ENCODE measurements at regions not wholly inside any gene's neighbourhood (a gene's known extent, or its start where the extent isn't known, plus 50 kb on each side); places are given as distances from the start of the nearest gene placed in this dataset.
"Not testable (repeated sequence)": the region's sequence is repeated elsewhere in the genome, so short reads cannot be mapped to it uniquely, and the experiment has no call there.

DNA sequence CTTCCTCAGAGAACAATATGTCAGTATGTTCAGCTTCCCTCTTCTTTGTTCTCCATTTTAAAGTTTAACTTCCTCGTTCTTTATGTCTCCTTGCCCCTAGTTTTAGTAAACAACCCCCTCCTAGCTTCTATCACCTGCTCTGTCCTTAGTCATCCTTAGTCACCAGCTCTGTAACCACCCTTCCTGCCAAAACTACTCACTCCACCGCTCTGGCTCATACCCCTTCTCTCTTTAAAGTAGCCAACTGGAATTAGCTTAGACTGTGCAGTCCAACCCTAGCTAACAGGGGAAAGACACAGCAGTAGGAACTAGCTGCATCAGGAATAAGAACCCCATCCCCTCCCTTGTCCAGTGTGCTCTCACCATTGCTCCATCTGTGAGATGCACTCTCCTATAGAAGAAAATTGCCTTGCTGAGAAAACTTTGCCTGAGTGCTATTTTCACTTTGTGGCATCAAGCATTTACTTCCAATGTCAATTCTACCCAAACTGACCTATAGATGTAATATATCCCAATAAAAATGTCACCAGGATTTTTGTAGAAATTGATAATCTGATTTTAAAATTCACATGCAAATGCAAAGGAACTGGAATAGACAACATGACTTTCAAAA lies 603.2 kb downstream of the C12orf50 start:
- Histone ChIP-seq H3K27me3 (no peaks in the 10 kb centered on the region), H4K20me1 (no peaks in the 10 kb centered on the region), H3K4me2 (no peak overlapping the region), H3K4me1 (no peaks in the 10 kb centered on the region), H3K36me3 (no peaks in the 10 kb centered on the region), H3K4me3 (no peak overlapping the region), H3K9ac (no peak overlapping the region), H3K27ac (no peak overlapping the region), H3K9me3 (peaks cover 12% of the 10 kb centered on the region; the same call in 1 of the 2 replicates)
- no peak for TF ChIP-seq Cebpa-rat (IDR thresholded peaks at IDR 0.05)

DNA sequence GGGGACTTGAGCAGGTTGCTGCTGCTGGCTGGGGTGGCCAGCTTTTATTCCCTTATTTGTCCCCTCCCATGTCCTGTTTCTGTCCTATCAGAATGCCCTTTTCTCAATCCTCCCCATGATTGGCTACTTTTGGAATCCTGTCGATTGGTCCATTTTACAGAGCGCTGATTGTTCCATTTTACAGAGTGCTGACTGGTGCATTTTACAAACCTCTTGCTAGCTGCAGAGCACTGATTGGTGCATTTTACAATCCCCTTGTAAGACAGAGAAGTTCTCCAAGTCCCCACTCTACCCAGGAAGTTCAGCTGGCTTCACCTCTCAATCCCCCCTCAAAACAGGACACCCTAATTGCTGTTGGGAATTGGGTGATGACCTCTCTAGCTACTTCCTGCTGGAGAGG lies 608.0 kb downstream of the C12orf50 start:
- not testable (repeated sequence) for H3K4me3 ChIP-seq, H4K20me1 ChIP-seq, H3K4me1 ChIP-seq, H3K36me3 ChIP-seq, H3K9me3 ChIP-seq, H3K27ac ChIP-seq, H3K27me3 ChIP-seq, H3K9ac ChIP-seq, H3K4me2 ChIP-seq

- Histone ChIP-seq H3K36me3 (no peaks in the 10 kb centered on the region), H3K27me3 (no peaks in the 10 kb centered on the region), H4K20me1 (no peaks in the 10 kb centered on the region), H3K4me3 (no peak overlapping the region), H3K9me3 (no peaks in the 10 kb centered on the region), H3K27ac (no peak overlapping the region), H3K4me2 (no peak overlapping the region), H3K9ac (no peak overlapping the region), H3K4me1 (no peaks in the 10 kb centered on the region)
- TF ChIP-seq Cebpa-rat (IDR thresholded peaks at IDR 0.05) = no peak
These were observed 615.4 kb downstream of the C12orf50 start for GRCh38 chr12:87413784-87414183.

GRCh38 chr12:87406926-87407325 lies 622.3 kb downstream of the C12orf50 start:
- Histone ChIP-seq H3K36me3 (no peaks in the 10 kb centered on the region), H3K9ac (no peak overlapping the region), H4K20me1 (no peaks in the 10 kb centered on the region), H3K4me2 (no peak overlapping the region), H3K4me1 (no peaks in the 10 kb centered on the region), H3K4me3 (no peak overlapping the region), H3K9me3 (no peaks in the 10 kb centered on the region), H3K27me3 (no peaks in the 10 kb centered on the region), H3K27ac (no peak overlapping the region)
- TF ChIP-seq Cebpa-rat (IDR thresholded peaks at IDR 0.05) = no peak

GRCh38 chr12:87405918-87406317 lies 623.3 kb downstream of the C12orf50 start:
- no peak for TF ChIP-seq Cebpa-rat (IDR thresholded peaks at IDR 0.05)
- Histone ChIP-seq H3K4me2 (no peak overlapping the region), H4K20me1 (no peaks in the 10 kb centered on the region), H3K9me3 (no peaks in the 10 kb centered on the region), H3K4me3 (no peak overlapping the region), H3K27ac (no peak overlapping the region), H3K36me3 (no peaks in the 10 kb centered on the region), H3K27me3 (no peaks in the 10 kb centered on the region), H3K9ac (no peak overlapping the region), H3K4me1 (no peaks in the 10 kb centered on the region)

DNA sequence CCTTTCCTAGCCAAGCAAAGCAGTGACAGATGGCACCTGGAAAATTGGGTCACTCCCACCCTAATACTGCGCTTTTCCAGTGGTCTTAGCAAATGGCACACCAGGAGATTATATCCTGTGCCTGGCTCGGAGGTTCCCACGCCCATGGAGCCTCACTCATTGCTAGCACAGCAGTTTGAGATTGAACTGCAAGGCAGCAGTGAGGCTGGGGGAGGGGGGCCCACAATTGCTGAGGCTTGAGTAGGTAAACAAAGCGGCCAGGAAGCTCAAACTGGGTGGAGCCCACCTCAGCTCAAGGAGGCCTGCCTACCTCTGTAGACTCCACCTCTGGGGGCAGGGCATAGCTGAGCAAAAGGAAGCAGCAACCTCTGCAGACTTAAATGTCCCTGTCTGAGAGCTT lies 635.0 kb downstream of the C12orf50 start:
- H3K27me3 ChIP-seq, H3K9me3 ChIP-seq, H3K4me1 ChIP-seq, H4K20me1 ChIP-seq, H3K9ac ChIP-seq, H3K4me2 ChIP-seq, H3K4me3 ChIP-seq, H3K36me3 ChIP-seq, H3K27ac ChIP-seq: not testable (repeated sequence)

GRCh38 chr12:87388376-87388775 lies 640.8 kb downstream of the C12orf50 start:
- Histone ChIP-seq H3K9me3 (no peaks in the 10 kb centered on the region), H4K20me1 (no peaks in the 10 kb centered on the region), H3K9ac (no peak overlapping the region), H3K4me2 (no peak overlapping the region), H3K27ac (no peak overlapping the region), H3K4me1 (peaks cover 4% of the 10 kb centered on the region), H3K4me3 (no peak overlapping the region), H3K27me3 (no peaks in the 10 kb centered on the region), H3K36me3 (no peaks in the 10 kb centered on the region)
- TF ChIP-seq Cebpa-rat (IDR thresholded peaks at IDR 0.05) = no peak

DNA sequence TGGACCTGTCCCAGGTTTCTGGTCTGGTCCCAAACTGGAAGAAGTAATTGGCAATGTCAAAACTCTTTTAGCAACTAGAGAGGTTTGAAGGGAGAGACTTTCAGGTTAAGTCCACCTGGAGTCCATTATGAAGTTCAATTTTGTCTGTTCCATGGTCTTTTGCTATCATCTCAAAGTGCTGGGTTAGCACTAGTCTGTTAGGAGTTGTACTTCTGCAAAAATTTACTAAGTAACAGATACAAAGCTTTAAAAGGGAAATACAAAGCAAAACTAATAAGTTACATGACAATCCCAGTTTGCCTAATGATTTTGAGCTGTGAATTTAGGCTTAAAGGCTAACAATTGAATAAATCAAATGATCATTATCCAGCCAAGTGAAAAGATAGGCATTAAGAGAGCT lies 643.9 kb downstream of the C12orf50 start:
- H4K20me1 ChIP-seq = no peaks in the 10 kb centered on the region
- H3K9me3 ChIP-seq = no peaks in the 10 kb centered on the region
- no peaks in the 10 kb centered on the region for H3K27me3 ChIP-seq
- no peak overlapping the region for H3K4me2 ChIP-seq
- H3K4me1 ChIP-seq = peaks cover 8% of the 10 kb centered on the region
- no peak overlapping the region for H3K9ac ChIP-seq
- no peak overlapping the region for H3K27ac ChIP-seq
- H3K36me3 ChIP-seq = no peaks in the 10 kb centered on the region
- TF ChIP-seq Cebpa-rat (IDR thresholded peaks at IDR 0.05) = no peak
- H3K4me3 ChIP-seq = no peak overlapping the region

GRCh38 chr12:87384226-87384625 lies 645.0 kb downstream of the C12orf50 start:
- no peak overlapping the region for H3K4me2 ChIP-seq
- H3K9ac ChIP-seq = no peak overlapping the region
- peaks cover 8% of the 10 kb centered on the region for H3K4me1 ChIP-seq
- H3K27me3 ChIP-seq = no peaks in the 10 kb centered on the region
- no peak for TF ChIP-seq Cebpa-rat (IDR thresholded peaks at IDR 0.05)
- H3K9me3 ChIP-seq = no peaks in the 10 kb centered on the region
- no peaks in the 10 kb centered on the region for H4K20me1 ChIP-seq
- H3K27ac ChIP-seq = no peak overlapping the region
- H3K4me3 ChIP-seq = no peak overlapping the region
- H3K36me3 ChIP-seq = no peaks in the 10 kb centered on the region

DNA sequence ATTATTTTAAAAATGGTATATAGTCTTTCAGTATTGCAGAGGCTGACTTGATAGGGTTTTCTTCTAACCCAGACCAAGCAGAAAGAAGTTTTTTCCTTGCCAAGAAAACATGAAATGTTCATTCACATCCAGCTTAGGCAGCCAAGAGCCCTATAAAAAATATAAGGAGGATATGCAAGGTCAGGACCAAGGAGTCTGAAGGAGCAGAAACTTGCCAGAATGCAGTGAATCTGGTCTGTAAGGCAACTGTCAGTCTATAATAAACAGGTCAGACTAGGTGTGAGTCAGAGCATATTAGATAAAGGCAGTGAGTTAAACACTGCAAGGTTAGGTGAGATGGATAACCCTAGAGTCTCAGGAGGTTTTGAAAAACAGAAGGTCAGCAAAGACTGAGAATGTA lies 645.5 kb downstream of the C12orf50 start:
- H3K27ac ChIP-seq = no peak overlapping the region
- H4K20me1 ChIP-seq = no peaks in the 10 kb centered on the region
- H3K9ac ChIP-seq = no peak overlapping the region
- TF ChIP-seq Cebpa-rat (IDR thresholded peaks at IDR 0.05) = no peak
- H3K4me3 ChIP-seq = no peak overlapping the region
- peaks cover 8% of the 10 kb centered on the region for H3K4me1 ChIP-seq
- no peaks in the 10 kb centered on the region for H3K9me3 ChIP-seq
- no peaks in the 10 kb centered on the region for H3K27me3 ChIP-seq
- H3K4me2 ChIP-seq = peak overlapping the region; percentile 25
- H3K36me3 ChIP-seq = no peaks in the 10 kb centered on the region

DNA sequence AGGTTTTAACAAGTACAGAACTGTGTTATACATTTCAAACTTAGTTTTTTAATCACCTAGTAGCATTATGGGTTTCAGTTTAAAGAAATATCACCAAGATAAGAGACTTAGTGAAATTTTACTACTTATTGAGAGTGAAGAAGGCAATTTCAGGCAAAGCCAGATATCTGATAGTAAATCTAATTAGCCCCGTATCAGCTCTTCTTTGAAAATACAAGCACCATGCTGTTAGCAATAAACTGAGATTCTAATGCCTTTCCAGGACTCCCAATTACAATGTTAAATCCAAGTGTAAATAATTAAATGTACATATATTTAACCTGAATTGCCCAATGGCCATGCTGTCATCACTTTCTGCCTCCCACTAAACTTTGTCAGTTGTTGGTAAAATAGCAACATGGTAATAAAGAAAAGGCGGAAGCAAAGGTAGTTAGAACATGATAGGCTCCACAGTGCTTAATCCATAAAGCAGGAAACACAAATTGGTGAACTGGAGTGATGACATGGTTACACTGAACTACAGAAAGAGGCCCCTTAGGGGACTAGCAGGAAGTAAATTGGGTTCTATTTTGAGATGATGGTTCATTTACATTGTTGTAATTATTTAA lies 646.1 kb downstream of the C12orf50 start:
- no peaks in the 10 kb centered on the region for H3K9me3 ChIP-seq
- H3K27me3 ChIP-seq = no peaks in the 10 kb centered on the region
- peaks cover 8% of the 10 kb centered on the region for H3K4me1 ChIP-seq
- no peaks in the 10 kb centered on the region for H4K20me1 ChIP-seq
- TF ChIP-seq Cebpa-rat (IDR thresholded peaks at IDR 0.05) = no peak
- no peak overlapping the region for H3K27ac ChIP-seq
- peak overlapping the region; percentile 25 for H3K4me2 ChIP-seq
- no peak overlapping the region for H3K9ac ChIP-seq
- H3K36me3 ChIP-seq = no peaks in the 10 kb centered on the region
- H3K4me3 ChIP-seq = no peak overlapping the region
